Peyer's patch (tissue), 4 donors: ENCODE measurements at regions not wholly inside any gene's neighbourhood (a gene's known extent, or its start where the extent isn't known, plus 50 kb on each side); places are given as distances from the start of the nearest gene placed in this dataset.

ENCODE experiments used
- DNase-seq, 3 donors: peaks; one replicate each; pipeline ENCODE4 v3.0.0-alpha.2; 2017 to 2019
- H3K27ac ChIP-seq, 4 donors: fragments of 200-600 bp; sonication (generic); one replicate each; pipeline ENCODE4 v1.5.1; 2016 to 2019
- H3K27me3 ChIP-seq, 2 donors: fragments of 200-600 bp; sonication (generic); one replicate each; pipeline ENCODE4 v1.5.1; 2019
- H3K36me3 ChIP-seq, 3 donors: fragments of 200-600 bp; sonication (generic); one replicate each; pipeline ENCODE4 v1.5.1; 2016 to 2019
- H3K4me1 ChIP-seq, 4 donors: fragments of 200-600 bp; sonication (generic); one replicate each; pipeline ENCODE4 v1.5.1; 2016 to 2019
- H3K4me3 ChIP-seq, 4 donors: fragments of 200-600 bp; sonication (generic); 1 replicate in 3 of 4; 2 replicates in 1 of 4; pipeline ENCODE4 v1.5.1; 2016 to 2019; ENCODE audit warnings: mild to moderate bottlenecking in 1 of 4
- H3K9me3 ChIP-seq, 4 donors: fragments of 200-600 bp; sonication (generic); one replicate each; pipeline ENCODE4 v1.5.1; 2016 to 2019; ENCODE audit warnings: mild to moderate bottlenecking in 1 of 4
- POLR2A ChIP-seq, 2 donors: fragments of 450-650 bp; IDR thresholded peaks; one replicate each; pipeline ENCODE4 v1.5.1; 2017; ENCODE audit warnings: antibody characterized with exemption in 2 of 2, mild to moderate bottlenecking in 2 of 2, moderate library complexity in 2 of 2
- TF ChIP-seq, protein P1 (sequence below), 6 experiments: fragments of 450-650 bp in 4 of 6; fragments of 200-600 bp in 2 of 6; sonication (generic) in 1 of 6; IDR thresholded peaks; one replicate each; pipeline ENCODE4 v1.5.1; 2017 to 2019; ENCODE audit warnings: antibody characterized with exemption in 6 of 6, mild to moderate bottlenecking in 3 of 6, moderate library complexity in 1 of 6

DNA sequence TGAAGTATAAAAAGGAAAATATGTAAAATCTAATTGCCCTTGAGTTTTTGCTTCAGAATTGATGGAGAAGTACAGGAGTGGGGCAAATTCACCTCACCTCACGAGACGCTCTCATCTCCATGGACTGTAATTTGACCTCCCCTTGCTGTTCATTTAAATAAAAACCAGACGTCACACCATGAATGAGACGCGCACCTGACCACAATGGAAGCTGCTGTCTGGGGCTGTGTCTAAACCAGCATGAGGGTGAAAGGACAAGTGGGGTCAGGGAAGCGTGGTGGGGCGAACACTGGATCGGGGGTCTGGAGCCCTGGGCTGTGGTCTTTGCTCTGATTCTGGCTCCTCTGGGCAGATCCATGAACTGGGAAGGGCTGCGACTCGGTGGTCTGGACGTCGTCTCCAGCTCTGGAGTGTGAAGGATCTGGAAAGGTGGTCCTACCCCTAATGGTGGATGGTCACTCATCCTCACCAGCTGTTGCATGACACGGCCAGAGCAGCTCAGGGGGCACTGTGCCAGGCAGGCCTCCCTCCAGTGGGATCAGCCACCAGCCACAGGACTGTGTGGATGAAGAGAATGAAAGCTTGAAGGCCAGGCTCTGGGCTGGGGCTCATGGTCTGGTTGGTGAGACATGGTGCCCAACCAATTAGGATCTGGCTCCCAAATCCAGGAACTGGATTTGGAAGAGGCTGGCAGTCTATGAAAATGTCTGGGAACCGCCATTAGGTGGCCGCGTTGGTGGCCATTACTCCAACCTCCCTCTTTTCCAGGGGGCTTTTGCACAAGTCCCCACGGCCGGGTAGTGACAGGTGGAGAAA is 728.6 kb downstream of the PTPRU start:
- no peaks in the 10 kb centered on the region for H3K4me1 ChIP-seq
- no peak for DNase-seq
- H3K27me3 ChIP-seq, result no peaks in the 10 kb centered on the region
- no peaks in the 10 kb centered on the region for H3K9me3 ChIP-seq
- no peak overlapping the region for H3K4me3 ChIP-seq
- no peak for TF ChIP-seq POLR2A (IDR thresholded peaks at IDR 0.05)
- TF ChIP-seq, protein P1, sequence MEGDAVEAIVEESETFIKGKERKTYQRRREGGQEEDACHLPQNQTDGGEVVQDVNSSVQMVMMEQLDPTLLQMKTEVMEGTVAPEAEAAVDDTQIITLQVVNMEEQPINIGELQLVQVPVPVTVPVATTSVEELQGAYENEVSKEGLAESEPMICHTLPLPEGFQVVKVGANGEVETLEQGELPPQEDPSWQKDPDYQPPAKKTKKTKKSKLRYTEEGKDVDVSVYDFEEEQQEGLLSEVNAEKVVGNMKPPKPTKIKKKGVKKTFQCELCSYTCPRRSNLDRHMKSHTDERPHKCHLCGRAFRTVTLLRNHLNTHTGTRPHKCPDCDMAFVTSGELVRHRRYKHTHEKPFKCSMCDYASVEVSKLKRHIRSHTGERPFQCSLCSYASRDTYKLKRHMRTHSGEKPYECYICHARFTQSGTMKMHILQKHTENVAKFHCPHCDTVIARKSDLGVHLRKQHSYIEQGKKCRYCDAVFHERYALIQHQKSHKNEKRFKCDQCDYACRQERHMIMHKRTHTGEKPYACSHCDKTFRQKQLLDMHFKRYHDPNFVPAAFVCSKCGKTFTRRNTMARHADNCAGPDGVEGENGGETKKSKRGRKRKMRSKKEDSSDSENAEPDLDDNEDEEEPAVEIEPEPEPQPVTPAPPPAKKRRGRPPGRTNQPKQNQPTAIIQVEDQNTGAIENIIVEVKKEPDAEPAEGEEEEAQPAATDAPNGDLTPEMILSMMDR (IDR thresholded peaks at IDR 0.05), result no peak
- H3K36me3 ChIP-seq, result no peaks in the 10 kb centered on the region
- H3K27ac ChIP-seq, result no peak overlapping the region

DNA sequence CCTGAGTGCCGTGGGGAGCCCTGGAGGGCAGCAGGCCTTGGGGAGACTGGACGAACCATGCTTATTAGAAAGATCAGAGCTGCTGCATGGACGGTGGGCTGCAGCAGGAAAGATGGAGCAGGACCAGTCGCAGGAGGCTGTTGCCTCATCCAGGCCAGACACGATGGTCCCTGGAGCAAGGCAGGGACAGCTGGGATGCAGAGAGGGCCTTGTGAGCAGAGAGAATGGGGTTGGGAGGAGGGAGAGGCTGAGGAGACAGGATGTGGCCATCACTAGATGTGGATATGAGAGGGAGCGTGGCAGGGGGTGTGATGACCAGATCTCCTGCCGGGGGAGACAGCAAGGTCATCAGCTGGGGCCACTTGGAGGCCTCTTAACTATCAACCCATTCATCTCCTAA is 727.6 kb downstream of the PTPRU start:
- Histone ChIP-seq H3K36me3 (no peaks in the 10 kb centered on the region), H3K9me3 (no peaks in the 10 kb centered on the region), H3K4me3 (no peak overlapping the region), H3K4me1 (no peaks in the 10 kb centered on the region), H3K27me3 (no peaks in the 10 kb centered on the region), H3K27ac (no peak overlapping the region)
- DNase-seq, result no peak
- no peak for TF ChIP-seq POLR2A (IDR thresholded peaks at IDR 0.05)
- TF ChIP-seq, protein P1 (IDR thresholded peaks at IDR 0.05), result no peak

DNA sequence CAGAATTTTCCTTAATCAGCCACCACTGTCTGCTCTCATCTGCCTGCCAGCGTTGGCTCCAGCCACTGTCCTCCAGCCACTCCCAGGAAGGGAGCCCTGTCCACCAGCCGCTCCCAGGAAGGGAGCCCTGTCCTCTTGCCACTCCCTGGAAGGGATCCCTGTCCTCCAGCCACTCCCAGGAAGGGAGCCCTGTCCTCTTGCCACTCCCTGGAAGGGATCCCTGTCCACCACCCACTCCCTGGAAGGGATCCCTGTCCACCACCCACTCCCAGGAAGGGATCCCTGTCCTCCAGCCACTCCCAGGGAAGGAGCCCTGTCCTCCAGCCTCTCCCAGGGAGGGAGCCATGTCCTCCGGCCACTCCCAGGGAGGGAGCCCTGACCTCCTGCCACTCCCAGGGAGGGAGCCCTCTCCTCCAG is 726.5 kb downstream of the PTPRU start:
- Histone ChIP-seq H3K27me3 (no peaks in the 10 kb centered on the region), H3K4me1 (no peaks in the 10 kb centered on the region), H3K27ac (no peak overlapping the region), H3K4me3 (no peak overlapping the region), H3K9me3 (no peaks in the 10 kb centered on the region), H3K36me3 (no peaks in the 10 kb centered on the region)
- DNase-seq, result no peak
- TF ChIP-seq POLR2A (IDR thresholded peaks at IDR 0.05), result no peak
- TF ChIP-seq, protein P1 (IDR thresholded peaks at IDR 0.05), result no peak

DNA sequence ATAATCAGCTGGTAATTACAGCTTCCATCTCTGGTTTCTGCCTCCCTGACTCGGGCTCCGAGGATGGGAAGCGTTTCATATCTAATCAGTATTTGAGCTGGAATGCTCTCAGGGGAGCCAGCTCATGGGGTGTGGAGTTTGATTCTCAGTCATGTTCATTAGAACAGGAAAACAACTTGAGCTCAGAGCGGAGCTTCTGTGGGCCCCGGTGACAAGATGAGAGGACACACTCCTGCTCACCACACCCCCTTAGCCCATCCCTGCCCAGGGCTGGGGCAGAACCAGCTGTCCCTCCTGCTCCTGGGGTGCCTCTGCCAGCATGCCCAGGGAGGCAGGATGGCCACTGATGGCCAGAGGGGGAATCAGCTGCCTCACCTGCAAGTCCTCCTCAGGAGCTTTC is 726.0 kb downstream of the PTPRU start:
- Histone ChIP-seq H3K4me3 (no peak overlapping the region), H3K36me3 (no peaks in the 10 kb centered on the region), H3K4me1 (no peaks in the 10 kb centered on the region), H3K9me3 (no peaks in the 10 kb centered on the region), H3K27me3 (no peaks in the 10 kb centered on the region), H3K27ac (no peak overlapping the region)
- TF ChIP-seq, protein P1 (IDR thresholded peaks at IDR 0.05), result no peak
- TF ChIP-seq POLR2A (IDR thresholded peaks at IDR 0.05), result no peak
- no peak for DNase-seq

DNA sequence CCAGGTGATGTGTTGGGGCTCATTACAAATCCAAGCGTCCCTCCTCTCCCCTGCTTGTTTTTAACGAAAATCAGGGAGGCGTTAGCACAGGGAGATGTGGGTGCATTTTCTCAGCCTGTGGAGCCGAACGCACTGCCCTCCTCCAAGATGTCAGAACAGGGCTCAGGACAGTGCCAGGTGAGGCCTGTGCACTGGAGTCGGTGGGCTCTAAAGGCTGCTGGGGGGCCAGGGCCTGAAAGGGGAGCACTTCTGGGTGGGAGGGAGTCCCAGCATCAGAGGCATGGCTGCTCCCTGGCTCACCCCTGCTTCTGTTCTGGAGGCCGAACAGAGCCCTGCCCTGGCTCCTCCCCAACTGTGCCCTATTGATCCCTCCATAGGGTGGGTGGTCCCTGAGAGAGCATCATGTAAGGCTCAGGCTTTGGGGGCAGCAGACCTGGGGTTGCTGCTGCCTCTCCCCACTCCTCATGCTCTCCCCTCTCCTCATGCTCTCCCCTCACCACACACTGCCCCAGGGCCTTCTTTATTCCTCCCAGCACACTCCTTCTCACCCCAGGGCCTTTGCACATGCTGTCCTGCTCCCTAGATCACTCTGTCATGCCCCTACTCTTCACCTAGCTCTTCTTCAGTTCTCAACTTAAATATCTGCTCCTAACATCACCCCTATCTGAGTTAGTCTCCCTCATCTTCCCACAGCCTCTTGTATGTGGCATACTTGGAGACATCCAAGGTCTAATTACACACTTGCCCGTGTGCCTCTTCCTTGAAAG is 725.2 kb downstream of the PTPRU start:
- H3K4me1 ChIP-seq, result no peaks in the 10 kb centered on the region
- H3K4me3 ChIP-seq, result no peak overlapping the region
- H3K27me3 ChIP-seq, result no peaks in the 10 kb centered on the region
- TF ChIP-seq, protein P1 (IDR thresholded peaks at IDR 0.05), result no peak
- TF ChIP-seq POLR2A (IDR thresholded peaks at IDR 0.05), result no peak
- no peaks in the 10 kb centered on the region for H3K9me3 ChIP-seq
- H3K36me3 ChIP-seq, result no peaks in the 10 kb centered on the region
- H3K27ac ChIP-seq, result no peak overlapping the region
- DNase-seq, result no peak
